ENCODE measurements at regions not wholly inside any gene's neighbourhood (a gene's known extent, or its start where the extent isn't known, plus 50 kb on each side); places are given as distances from the start of the nearest gene placed in this dataset.

DNA sequence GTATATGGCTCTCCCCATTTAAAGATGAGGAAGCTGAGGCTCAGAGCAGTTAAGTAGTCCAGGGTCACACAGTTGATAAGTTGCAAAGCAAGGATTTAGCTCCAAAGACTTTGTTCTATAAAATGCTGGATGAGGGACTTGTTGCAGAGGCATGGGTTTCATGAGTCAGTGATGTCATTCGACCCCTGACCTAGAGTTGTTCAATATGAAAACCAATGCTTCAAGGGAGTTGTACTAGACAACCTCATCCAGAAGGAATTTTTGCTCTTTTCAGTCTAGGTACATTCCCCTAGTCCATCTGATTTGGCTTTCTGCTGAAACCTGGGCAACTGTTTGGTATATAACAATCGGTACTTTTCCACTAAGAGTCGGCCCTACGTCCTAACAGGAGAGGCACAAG lies 550.4 kb downstream of the EBF1 start:
- DNase-seq: no peak

DNA sequence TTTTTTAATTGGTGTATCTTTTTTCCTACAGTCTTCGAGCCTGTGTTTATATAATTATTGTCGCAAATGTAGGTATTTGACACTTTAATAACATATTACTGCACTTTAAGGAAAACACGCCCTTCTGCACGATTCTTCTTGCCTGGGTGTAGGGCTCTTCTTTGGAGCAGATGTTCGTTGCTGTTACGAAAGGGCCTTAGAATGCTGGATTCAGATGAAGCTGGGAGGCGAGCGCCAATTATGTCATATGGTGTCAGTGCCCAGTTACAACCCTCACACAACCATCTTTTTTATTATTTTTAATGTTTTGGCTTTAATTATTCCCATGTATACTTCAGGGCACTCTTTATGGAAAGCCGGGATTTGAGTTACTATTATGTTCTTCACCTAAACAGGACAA lies 553.0 kb downstream of the EBF1 start:
- DNase-seq: no peak

DNA sequence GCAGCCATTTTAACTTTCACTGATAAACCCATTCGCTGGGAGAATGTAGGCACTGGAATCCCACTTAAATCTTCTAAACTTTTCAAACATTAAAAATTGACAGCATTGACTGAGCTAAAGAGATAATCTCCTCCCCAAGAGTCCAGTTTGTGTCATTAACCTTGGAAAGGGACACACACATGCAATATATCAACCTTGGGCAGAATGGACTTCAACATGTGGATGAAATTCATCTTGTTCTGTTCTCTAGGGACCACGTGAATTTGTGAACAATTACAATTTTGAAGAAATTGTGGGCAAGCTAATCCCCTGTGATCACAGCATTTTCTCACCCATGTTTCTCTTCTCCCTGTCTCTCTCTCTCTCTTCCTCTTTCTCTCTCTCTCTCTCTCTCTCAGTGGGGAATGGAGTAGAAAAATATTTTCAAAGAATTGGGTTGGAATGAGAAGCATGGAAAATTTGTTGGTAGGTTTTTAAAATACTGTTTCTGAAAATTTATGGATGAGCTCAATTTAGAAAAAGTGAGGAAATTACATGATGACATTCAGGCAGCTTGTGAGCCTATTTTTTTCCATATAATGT lies 553.7 kb downstream of the EBF1 start:
- DNase-seq: no peak

GRCh38 chr5:158544388-158545339 lies 555.1 kb downstream of the EBF1 start:
- no peak for DNase-seq

- DNase-seq: no peak
Observed at GRCh38 chr5:158543539-158544387, 556.0 kb downstream of the EBF1 start.

GRCh38 chr5:158541536-158542297 lies 558.0 kb downstream of the EBF1 start:
- DNase-seq: no peak

- DNase-seq: no peak
Observed at GRCh38 chr5:158538506-158539074, 561.1 kb downstream of the EBF1 start.

DNA sequence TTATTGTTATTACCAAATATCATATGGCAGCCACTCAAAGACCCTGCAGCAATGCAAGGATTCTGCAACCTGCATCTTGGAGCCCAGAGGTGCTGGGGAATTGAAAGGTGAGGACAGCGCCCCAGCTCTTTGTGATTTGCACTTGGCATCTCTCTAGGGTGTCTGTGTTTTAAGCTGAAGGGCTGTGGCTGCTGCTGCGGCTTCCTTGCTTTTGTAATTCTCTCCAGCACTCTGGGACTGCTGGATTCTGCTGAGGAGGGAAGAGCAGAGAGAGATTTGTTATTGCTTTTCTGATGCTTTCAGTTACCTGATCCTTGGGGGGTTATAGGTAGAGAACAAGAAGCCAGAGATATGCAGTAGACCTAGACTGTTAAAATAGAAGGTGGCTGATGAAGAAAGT lies 562.4 kb downstream of the EBF1 start:
- no peak for DNase-seq

DNA sequence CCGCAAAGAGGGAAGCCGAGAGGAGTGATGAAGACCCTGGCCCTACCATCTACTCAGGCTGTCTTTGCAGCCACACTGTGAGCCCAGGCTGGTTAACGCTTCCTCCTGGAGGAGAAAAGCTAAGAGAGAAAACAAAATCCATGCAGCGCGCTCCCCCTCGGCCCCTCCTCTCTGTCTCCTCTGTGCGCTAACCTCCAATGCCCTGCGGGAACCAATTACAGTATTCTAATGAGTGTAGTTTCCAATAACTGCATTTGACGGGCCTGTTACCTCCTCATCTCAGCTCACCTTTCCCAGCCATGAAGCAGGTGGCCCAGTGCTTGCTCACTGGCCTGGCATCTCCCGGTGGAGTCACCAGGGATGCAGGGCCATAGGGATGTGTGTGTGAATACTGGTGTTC lies 565.5 kb downstream of the EBF1 start:
- DNase-seq: no peak

GRCh38 chr5:158532739-158533138 lies 567.0 kb downstream of the EBF1 start:
- DNase-seq: no peak

GRCh38 chr5:158531860-158532259 lies 567.9 kb downstream of the EBF1 start:
- DNase-seq: no peak

GRCh38 chr5:158530115-158530514 lies 569.6 kb downstream of the EBF1 start:
- DNase-seq: no peak

- DNase-seq: no peak
Observed at GRCh38 chr5:158529454-158529853, 570.3 kb downstream of the EBF1 start.

- DNase-seq: no peak
Observed at GRCh38 chr5:158525663-158526062, 574.1 kb downstream of the EBF1 start.

DNA sequence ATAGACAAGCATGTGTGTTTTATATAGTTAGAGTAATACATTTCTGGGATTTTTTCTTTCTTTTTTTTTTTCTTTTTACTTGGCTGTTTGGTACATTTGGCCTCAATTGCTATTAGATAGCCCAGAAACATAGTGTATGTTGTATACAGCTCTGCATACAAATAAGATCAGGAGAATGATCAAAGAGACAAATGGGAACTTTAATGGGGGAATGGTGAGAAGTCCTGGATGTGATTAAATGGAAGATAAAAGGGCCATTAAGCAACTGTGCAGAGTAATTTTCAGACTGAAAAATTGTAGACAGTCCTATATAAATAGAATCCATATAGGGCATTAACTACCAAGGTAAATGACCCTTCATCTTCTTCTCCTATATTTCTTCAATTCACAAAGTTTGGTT lies 575.6 kb downstream of the EBF1 start:
- no peak for DNase-seq

DNA sequence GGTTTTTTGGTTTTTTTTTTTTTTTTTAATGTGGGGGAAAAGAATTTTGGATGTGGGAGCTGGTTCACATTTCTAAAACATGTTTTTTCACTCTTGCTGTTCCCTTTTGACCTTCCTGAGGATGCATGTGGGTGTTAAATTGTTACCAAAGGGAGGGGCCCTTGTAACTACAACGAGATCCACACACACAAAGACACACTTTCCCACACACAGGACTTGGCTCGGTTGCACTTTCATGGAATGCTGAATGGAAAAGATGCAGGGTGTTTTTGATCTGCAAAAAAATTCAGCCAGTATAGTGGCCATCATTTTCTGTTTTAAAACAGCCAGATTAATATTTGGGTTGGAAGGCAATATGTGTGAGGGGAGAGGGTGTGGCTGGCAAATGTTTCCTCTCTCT lies 576.9 kb downstream of the EBF1 start:
- no peak for DNase-seq

DNA sequence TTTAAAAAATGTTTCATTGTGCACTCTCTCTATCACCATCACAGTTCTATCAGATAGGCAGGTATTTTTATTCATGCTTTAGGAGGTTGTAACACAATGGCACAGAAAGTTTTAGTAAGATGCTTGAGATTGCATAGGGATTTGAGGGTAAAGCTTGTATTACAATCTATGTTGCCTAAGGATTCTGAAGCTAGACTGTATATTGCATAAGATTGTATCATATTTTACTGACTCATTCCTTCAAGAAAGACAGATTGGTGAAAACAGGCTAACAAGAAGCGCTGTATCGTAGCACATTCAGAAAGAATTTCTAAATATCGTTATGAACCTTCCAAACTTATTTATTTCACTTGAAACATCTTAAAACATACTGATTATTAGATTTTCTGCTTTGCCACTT lies 577.7 kb downstream of the EBF1 start:
- DNase-seq: no peak

GRCh38 chr5:158519433-158520021 lies 580.2 kb downstream of the EBF1 start:
- no peak for DNase-seq

- DNase-seq: no peak
Observed at GRCh38 chr5:158516521-158516920, 583.2 kb downstream of the EBF1 start.

GRCh38 chr5:158514986-158515359 lies 584.7 kb downstream of the EBF1 start:
- no peak for DNase-seq

GRCh38 chr5:158514319-158514985 lies 585.3 kb downstream of the EBF1 start:
- no peak for DNase-seq

Measured in RPMI8226 (cell line).